ENCODE measurements at regions not wholly inside any gene's neighbourhood (a gene's known extent, or its start where the extent isn't known, plus 50 kb on each side); places are given as distances from the start of the nearest gene placed in this dataset.

DNA sequence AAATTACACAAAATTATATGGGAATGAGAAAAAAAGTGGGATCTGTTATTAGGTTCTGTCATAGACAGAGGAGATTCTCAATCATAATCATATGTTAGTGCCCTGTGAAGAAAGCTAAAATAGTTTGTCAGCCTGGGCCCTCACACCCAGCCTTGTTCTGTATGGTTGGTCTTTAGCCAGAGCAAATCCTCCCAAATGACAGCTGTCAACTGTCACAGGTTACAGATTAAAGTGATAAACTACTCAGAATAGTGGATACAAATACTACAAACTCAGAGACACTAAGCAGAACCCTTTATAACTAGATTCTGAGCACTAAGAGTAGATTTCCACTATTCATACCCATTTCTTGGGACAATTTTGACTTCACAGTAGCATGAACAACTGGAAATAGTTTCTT, 405.0 kb upstream of the MEF2C start:
- no peak for TF ChIP-seq CTCF (IDR thresholded peaks at IDR 0.05)
- TF ChIP-seq POLR2A (IDR thresholded peaks at IDR 0.05) = no peak
